NCI-H1694 treated with DMSO at 0.1 percent for 48 hours (cell line): ENCODE measurements at regions not wholly inside any gene's neighbourhood (a gene's known extent, or its start where the extent isn't known, plus 50 kb on each side); places are given as distances from the start of the nearest gene placed in this dataset.
"Not testable (repeated sequence)": the region's sequence is repeated elsewhere in the genome, so short reads cannot be mapped to it uniquely, and the experiment has no call there.

ENCODE experiments used
- DNase-seq: peaks from one replicate; lab custom pipeline; 2025; lab: John Stamatoyannopoulos, UW

DNA sequence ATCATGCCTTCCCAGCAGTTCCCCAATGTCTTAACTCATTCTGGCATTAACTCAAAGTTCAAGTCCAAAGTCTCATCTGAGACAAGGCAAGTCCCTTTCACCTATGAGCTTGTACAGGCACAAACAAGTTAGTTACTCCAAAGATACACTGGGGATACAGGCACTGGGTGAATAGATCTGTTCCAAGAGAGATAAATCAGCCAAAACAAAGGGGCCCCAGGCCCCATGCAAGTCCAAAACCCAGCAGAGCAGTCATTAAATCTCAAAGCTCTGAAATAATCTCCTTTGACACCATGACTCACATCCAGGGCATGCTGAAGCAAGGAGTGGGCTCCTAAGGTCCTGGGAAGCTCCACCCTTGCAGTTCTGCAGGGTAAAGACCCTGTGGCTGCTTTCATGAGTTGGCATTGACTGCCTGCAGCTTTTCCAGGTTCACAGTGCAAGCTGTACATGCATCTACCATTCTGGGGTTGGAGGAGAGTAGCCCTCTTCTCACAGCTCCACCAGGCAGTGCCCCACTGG lies 332.2 kb upstream of the KIF2B start:
- no peak for DNase-seq

DNA sequence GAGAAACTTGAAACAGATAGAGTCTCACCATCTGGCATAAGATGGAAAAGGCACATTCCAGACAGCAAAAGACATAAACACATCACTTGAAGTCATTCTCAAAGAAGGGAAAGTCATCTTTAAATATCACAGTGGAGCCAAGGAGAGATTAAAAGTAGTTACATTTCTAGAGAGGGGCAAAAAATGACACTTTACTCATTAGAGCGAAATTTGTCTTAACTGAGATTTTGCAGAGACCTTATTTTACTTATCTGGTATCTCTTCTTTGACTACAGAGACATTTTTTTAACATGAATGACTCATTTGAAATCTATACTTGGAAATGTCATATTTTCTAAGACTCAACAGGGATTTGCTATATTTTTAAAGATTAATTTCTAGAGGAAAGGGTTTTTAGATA lies 339.0 kb upstream of the KIF2B start:
- DNase-seq = no peak

DNA sequence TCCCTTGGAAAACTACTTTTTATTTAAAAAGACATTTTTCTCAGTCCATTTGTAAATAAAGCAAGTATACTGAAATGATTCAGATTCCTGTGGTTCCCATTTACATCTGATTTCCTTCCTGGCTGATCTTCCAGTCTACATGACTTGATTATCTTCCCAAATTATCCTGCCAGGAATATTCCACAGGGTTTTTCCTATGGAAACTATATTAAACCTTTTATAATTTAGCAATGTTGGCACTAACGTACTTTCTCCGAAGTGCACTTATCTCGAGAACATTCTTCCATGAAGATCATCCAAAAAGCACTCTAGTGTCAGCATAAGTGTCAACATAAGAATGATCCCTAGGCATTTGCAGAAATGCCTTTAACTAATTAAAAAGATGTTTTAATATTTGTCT lies 347.7 kb upstream of the KIF2B start:
- no peak for DNase-seq

DNA sequence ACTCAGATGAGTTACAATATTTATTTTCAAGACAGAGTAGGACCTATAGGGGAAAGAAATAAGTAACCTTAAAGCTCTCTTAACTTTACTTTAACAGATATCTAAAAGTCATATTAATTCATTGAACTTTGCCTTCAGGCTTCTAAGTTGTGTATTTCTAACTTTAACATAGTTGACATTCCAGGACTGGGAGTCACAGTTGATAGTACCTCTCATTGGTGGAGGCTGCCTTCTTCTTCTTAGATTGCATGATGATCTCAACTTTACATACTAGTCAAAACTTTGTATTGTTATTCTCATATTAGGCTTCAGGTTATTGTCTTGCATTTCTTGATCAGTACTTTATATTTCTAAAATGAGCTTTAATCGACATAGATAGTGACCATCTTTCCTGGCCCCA lies 350.1 kb upstream of the KIF2B start:
- DNase-seq = no peak

DNA sequence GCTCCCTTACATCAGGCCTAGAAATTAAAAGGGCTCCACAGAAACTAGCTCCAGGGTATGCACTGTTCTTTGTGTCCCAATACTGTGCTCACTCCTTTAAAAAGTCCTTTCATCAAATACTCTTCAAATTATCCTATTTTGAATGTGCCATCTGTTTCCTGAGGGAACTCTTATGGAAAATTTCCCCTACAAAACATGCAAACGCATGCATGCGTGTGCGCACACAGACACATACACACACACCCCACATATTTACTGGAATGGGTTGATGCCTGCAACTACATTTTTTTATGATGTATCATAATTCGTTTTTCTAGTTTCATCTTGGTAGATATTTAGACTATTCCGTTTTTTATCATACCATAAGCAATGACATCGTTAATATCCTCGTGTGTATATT lies 351.2 kb upstream of the KIF2B start:
- no peak for DNase-seq

DNA sequence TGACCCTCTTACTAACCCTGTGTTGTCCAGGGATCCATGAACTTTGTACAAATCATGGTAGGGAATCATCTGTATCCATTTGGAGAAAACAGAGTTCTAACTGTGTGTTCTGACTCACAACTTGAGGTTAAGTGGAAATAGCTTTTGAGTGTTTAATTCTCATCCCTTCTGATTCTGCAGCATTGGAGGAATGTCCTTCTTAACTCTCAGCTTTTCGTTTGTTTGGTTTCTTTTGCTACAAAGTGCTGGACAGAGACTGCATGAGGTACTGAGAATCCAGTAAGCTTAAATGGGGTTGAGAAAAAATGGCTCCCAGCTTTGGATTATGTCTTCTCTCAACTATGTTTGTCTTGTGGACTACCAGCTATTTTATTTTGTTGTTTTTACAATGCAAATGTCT lies 352.1 kb upstream of the KIF2B start:
- no peak for DNase-seq

GRCh38 chr17:53466733-53467132 lies 356.0 kb upstream of the KIF2B start:
- DNase-seq = no peak

DNA sequence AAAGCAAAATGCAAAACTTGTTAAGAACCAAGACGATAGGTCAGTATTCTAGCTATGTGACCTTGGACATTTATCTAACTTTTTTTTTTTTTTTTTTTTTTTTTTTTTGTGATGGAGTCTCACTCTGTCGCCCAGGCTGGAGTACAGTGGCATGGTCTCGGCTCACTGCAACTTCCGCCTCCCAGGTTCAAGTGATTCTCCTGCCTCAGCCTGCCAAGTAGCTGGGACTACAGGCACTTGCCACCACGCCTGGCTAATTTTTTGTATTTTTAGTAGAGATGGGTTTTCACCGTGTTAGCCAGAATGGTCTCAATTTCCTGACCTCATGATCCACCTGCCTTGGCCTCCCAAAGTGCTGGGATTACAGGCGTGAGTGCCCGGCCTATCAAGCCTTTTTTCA lies 358.3 kb upstream of the KIF2B start:
- DNase-seq = not testable (repeated sequence)

DNA sequence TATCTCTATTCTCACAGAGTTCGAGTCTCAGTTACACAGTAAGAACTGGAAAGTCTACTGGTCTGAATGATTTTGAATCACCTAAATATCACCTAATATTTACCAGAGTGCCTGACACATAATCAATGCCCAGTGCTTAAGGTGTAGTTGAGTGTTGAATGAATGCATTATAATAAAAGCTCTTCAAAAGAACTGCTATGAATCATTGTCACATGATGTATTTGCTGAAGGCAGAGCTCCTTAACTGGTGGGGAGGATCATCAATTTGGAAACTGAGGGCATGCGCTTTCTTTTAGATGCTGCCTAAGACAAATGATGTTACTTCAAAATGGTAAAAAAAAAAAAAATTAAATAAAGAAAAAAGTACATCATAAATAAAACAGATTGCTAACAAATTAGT lies 359.4 kb upstream of the KIF2B start:
- no peak for DNase-seq

DNA sequence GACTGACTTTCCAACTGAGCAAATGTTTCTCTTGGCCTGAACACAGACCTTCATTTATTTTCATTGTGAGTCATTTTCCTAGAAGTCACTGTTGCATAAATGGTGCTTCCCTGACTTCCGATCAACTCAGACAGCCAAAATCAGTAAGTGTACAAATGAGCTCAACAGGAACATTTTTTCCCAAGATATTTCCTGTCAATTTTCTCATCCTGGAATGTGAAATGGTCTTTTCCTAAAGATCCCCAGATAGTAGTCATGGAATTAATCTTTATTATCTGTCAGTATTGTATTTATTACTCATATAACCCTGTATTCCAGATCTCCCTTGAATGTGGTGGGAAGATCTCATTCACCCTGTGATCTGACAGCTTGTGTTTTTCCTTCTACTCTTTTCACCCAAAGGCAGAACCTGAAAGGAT lies 360.3 kb upstream of the KIF2B start:
- DNase-seq = no peak

DNA sequence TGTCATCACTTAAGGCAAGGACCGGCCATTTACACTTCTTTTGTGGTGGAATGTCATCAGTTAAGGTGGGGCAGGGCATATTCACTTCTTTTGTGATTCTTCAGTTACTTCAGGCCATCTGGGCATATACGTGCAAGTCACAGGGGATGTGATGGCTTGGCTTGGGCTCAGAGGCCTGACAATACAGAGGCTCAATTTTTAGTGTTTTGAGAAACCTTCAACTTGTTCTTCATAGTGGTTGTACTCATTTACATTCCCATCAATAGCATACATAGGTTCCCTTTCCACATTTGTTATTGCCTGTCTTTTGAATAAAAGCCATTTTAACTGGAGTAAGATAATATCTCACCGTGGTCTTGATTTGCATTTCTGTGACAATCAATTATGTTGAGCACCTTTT lies 366.8 kb upstream of the KIF2B start:
- not testable (repeated sequence) for DNase-seq

DNA sequence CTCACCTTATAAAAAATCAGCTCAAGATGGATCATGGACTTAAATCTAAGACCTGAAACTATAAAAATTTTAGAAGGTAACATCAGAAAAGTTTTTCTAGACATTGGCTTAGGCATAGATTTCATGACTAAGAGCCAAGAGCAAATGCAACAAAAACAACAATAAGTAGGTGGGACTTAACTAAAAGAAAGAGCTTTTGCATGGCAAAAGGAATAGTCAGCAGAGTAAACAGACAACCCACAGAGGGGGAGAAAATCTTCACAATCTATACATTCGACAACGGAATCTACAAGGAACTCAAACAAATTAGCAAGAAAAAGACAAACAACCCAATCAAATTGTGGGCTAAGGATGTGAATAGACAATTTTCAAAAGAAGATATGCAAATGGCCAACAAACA lies 368.4 kb upstream of the KIF2B start:
- no peak for DNase-seq

- DNase-seq = no peak
Observed at GRCh38 chr17:53449324-53449723, 373.4 kb upstream of the KIF2B start.

DNA sequence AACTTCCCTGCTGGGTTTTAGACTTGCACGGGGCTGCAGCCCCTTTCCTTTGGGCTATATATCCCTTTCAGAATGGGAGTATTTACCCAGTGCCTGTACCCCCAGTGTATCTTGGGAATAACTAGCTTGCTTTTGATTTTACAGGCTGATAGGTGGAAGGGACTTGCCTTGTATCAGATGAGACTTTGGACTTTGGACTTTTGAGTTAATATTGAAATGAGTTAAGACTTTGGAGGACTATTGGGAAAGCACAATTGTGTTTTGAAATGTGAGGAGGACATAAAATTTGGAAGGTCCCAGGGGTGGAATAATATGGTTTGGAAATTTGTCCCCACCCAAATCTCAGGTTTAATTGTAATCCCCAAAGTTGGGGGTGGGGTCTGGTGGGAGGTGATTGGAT lies 393.8 kb upstream of the KIF2B start:
- DNase-seq = no peak

DNA sequence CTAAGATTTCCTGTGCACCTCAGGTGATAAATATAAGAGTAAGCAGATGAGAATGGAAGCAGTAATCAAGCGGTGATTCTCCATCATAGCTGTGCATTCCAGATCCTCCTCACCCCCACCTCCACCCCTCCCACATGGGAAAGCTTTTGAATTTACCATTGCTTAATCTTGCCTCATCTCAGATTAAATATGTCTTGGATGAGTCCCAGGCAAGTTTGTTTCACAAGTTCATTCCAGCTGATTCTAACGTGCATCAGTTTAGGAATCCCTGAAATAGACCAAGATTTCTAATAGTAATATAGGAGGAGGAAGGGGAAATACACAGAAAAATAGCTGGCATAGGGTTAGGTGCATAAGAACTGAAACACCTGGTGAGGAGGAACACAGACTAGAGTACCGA lies 396.2 kb upstream of the KIF2B start:
- no peak for DNase-seq

DNA sequence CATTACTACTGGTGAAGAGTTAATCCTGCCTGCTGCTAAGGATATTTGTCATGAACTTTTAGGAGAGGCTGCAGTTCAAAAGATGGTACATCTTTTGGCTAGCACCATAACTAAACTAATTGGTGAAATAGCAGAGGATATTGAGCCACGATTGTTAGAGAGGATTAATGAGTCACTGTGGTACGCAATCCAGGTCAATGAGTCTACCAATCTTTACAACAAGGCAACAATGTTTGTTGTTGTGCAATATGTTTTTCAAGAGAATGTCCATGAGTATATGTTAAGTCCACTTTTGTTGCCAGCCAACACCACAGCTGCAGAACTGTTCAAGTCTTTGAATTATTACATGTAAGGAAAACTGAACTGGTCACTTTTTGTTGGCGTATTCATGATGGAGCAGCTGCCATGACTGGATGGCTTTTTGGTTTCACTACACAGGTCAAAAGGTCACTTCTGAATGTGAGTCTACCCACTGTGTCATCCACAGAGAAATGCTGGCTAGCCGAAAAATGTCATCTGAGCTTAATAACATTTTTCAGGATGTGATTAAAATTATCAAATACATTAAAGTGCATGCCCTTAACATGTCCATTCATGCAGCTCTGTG lies 402.6 kb upstream of the KIF2B start:
- DNase-seq = no peak

- no peak for DNase-seq
Observed at GRCh38 chr17:53409588-53409987, 413.1 kb upstream of the KIF2B start.

DNA sequence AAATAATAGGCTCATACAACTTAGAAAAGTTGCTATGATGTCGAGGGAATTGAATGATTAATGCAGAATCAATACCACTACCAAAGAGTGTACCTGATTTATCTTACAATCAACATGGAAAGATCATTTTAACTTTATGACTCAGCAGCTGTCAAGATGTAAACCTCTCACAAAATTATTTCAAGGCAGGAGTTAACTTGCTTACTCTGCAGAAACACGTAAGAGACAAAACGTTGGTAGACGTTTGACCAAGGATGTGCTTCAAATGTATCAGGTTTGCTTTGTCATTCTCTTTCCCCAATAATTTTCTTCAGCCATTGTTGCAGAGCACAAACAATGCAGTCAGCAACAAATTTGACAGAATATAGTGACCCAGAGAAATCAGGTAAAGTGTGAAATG lies 415.8 kb upstream of the KIF2B start:
- no peak for DNase-seq

- DNase-seq = no peak
Observed at GRCh38 chr17:53391197-53391596, 431.5 kb upstream of the KIF2B start.

GRCh38 chr17:53390575-53390974 lies 432.2 kb upstream of the KIF2B start:
- DNase-seq = no peak

DNA sequence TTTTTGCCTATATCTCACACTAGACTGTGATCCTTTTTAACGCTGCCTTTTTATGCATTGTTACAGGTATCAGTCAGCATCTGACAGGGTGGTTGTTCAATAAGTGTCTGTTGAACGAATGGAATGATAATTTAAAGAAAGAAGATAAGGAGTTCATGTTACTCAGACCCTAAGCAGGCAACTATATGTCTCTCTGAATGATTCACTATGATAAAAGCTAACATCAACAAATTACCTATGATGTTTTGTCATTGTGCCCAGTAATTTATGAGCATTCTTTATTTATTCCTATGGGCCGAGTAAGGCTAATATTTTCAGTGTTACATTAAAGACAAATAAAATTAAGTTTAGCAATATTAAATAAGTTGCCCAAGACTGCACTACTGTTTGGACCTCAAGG lies 435.0 kb upstream of the KIF2B start:
- no peak for DNase-seq

- peak; percentile 98 for DNase-seq
Observed at GRCh38 chr17:53353919-53354351, 468.8 kb upstream of the KIF2B start.

DNA sequence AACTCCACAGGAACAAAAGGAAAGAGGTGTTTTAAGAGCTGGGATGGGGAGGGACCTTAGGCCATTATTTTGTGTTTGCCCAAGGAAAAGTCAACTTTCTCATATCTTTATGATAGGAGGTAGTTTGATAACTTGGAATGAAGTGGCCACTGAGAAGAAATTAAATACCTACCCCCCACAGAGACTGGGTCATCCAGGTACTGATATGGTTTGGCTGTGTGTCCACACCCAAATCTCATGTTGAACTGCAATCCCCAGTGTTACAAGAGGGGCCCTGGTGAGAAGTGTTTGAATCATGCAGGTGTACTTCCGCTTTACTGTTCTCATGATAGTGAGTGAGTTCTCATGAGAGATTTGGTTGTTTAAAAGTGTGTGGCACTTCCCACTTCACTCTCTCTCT lies 477.9 kb upstream of the KIF2B start:
- DNase-seq = no peak

DNA sequence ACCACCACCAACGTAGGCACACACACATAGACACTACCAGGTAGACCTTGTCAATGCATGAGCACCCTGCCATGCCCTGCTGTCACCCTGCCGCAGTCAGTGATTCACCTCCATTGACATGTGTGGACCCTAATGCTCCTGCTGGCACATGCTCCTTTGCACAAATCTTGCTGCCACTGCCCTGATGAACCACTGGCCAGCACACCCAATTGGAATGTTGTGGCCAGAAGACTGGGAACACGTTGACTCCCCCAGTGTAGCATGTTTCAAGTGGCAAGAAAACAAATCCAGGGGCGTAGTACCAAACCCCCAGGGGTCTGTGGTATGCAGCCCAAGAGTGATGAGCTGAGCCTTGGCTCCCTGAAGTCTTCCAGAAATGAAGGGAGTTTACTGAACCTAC lies 486.4 kb upstream of the KIF2B start:
- no peak for DNase-seq

DNA sequence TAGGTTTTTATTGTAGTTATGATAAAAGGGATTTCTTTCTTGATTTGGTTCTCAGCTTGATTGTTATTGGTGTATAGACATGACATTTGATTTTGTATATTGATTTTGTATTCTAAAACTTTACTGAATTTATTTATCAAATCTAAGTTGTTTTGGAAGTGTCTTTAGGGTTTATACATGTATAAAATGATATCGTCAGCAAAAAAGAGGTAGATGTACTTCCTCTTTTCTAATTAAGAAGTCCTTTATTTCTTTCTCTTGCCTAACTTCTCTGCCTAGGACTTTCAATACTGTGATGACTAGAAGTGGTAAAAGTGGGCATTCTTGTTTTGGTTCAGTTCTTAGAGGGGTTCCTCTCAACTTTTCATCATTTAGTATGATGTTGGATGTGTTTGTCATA lies 487.3 kb upstream of the KIF2B start:
- no peak for DNase-seq
